GM23338 (cell line): ENCODE measurements at regions not wholly inside any gene's neighbourhood (a gene's known extent, or its start where the extent isn't known, plus 50 kb on each side); places are given as distances from the start of the nearest gene placed in this dataset.

ENCODE experiments used
- CREB1 ChIP-seq: fragments of 250-450 bp; sonication (Bioruptor Pico); IDR thresholded peaks from 2 replicates; pipeline ENCODE4 v1.5.0; 2020; ENCODE audit warnings: low read depth, mild to moderate bottlenecking, moderate library complexity
- CTCF ChIP-seq, 2 experiments: fragments of 200-600 bp in 1 of 2; sonication (generic) in 1 of 2; conservative IDR thresholded peaks; 2 replicates each; pipeline versions ENCODE4 v1.5.1 to v1.6.1; 2016 to 2017; ENCODE audit warnings: antibody characterized with exemption in 2 of 2, low read depth in 2 of 2, mild to moderate bottlenecking in 2 of 2, moderate library complexity in 1 of 2
- EZH2 ChIP-seq: fragments of 200-600 bp; sonication (generic); IDR thresholded peaks from one replicate; pipeline ENCODE4 v1.8.0; 2017; ENCODE audit warnings: antibody characterized with exemption, mild to moderate bottlenecking, low read depth; ENCODE audit not compliant: unreplicated experiment
- EZH2phosphoT487 ChIP-seq: fragments of 200-600 bp; sonication (generic); IDR thresholded peaks from one replicate; pipeline ENCODE4 v1.8.1; 2018; ENCODE audit warnings: antibody characterized with exemption; ENCODE audit not compliant: unreplicated experiment
- JUNB ChIP-seq: IDR thresholded peaks from one replicate; pipeline ENCODE4 v1.6.1; 2016; ENCODE audit warnings: antibody characterized with exemption; ENCODE audit not compliant: unreplicated experiment
- POLR2AphosphoS5 ChIP-seq: IDR thresholded peaks from 2 replicates; pipeline ENCODE4 v1.6.1; 2016; ENCODE audit warnings: antibody characterized with exemption, low read depth
- REST ChIP-seq: IDR thresholded peaks from one replicate; pipeline ENCODE4 v1.6.1; 2018; ENCODE audit warnings: antibody characterized with exemption; ENCODE audit not compliant: unreplicated experiment
- STAT1 ChIP-seq: IDR thresholded peaks from one replicate; pipeline ENCODE4 v1.6.1; 2016; ENCODE audit warnings: antibody characterized with exemption; ENCODE audit not compliant: unreplicated experiment
- ZNF114 ChIP-seq: fragments of 250-450 bp; sonication (Bioruptor Pico); IDR thresholded peaks from 2 replicates; pipeline ENCODE4 v1.5.0; 2020; ENCODE audit warnings: mild to moderate bottlenecking, moderate library complexity
- ZNF331 ChIP-seq: fragments of 250-450 bp; sonication (Bioruptor Pico); IDR thresholded peaks from 2 replicates; pipeline ENCODE4 v1.5.0; 2020; ENCODE audit warnings: low read depth, mild to moderate bottlenecking, moderate library complexity
- ZNF462 ChIP-seq: fragments of 250-450 bp; sonication (Bioruptor Pico); IDR thresholded peaks from 2 replicates; pipeline ENCODE4 v1.5.0; 2020; ENCODE audit warnings: mild to moderate bottlenecking, moderate library complexity

- TF ChIP-seq CTCF (conservative IDR thresholded peaks at IDR 0.05; ENCODE audit: low read depth in 2 of 2) (peak; percentile 30 to 35; a peak in 3 of 4 replicates), ZNF114 (no peak), EZH2phosphoT487 (no peak), REST (no peak), POLR2AphosphoS5 (no peak), CREB1 (CRISPR knock-in tag) (no peak), EZH2 (no peak), ZNF462 (CRISPR knock-in tag) (no peak), ZNF331 (no peak), JUNB (no peak), STAT1 (no peak)
Observed at GRCh38 chr6:9056556-9056955, 621.2 kb upstream of the SLC35B3 start.
